Ishikawa (cell line): ENCODE measurements at regions not wholly inside any gene's neighbourhood (a gene's known extent, or its start where the extent isn't known, plus 50 kb on each side); places are given as distances from the start of the nearest gene placed in this dataset.

Experiments
- CEBPB ChIP-seq: IDR thresholded peaks from 2 replicates; pipeline ENCODE4 v1.6.1; 2012
- CREB1 ChIP-seq: IDR thresholded peaks from 2 replicates; pipeline ENCODE4 v1.6.1; 2012; ENCODE audit warnings: low read depth
- EGR1 ChIP-seq: IDR thresholded peaks from 2 replicates; pipeline ENCODE4 v1.6.1; 2012
- EP300 ChIP-seq: IDR thresholded peaks from 2 replicates; pipeline ENCODE4 v1.6.1; 2012; ENCODE audit warnings: borderline replicate concordance
- TAF1 ChIP-seq: IDR thresholded peaks from 2 replicates; pipeline ENCODE4 v1.6.1; 2012; ENCODE audit warnings: low read depth, mild to moderate bottlenecking
- TCF12 ChIP-seq: IDR thresholded peaks from 2 replicates; pipeline ENCODE4 v1.6.1; 2012; ENCODE audit warnings: low read depth
- TEAD4 ChIP-seq: IDR thresholded peaks from 2 replicates; pipeline ENCODE4 v1.6.1; 2012
- TF ChIP-seq, protein P1 (sequence below): IDR thresholded peaks from 2 replicates; pipeline ENCODE4 v1.6.1; 2012
- TF ChIP-seq, protein P2 (sequence below): IDR thresholded peaks from 2 replicates; pipeline ENCODE4 v1.6.1; 2012; ENCODE audit warnings: low read depth, mild to moderate bottlenecking

- no peak for TF ChIP-seq TCF12
- no peak for TF ChIP-seq EP300
- TF ChIP-seq CREB1 = no peak
- TF ChIP-seq, protein P1, sequence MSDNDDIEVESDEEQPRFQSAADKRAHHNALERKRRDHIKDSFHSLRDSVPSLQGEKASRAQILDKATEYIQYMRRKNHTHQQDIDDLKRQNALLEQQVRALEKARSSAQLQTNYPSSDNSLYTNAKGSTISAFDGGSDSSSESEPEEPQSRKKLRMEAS = no peak
- TF ChIP-seq CEBPB = no peak
- TF ChIP-seq EGR1 = no peak
- TF ChIP-seq TAF1 = no peak
- TF ChIP-seq, protein P2, sequence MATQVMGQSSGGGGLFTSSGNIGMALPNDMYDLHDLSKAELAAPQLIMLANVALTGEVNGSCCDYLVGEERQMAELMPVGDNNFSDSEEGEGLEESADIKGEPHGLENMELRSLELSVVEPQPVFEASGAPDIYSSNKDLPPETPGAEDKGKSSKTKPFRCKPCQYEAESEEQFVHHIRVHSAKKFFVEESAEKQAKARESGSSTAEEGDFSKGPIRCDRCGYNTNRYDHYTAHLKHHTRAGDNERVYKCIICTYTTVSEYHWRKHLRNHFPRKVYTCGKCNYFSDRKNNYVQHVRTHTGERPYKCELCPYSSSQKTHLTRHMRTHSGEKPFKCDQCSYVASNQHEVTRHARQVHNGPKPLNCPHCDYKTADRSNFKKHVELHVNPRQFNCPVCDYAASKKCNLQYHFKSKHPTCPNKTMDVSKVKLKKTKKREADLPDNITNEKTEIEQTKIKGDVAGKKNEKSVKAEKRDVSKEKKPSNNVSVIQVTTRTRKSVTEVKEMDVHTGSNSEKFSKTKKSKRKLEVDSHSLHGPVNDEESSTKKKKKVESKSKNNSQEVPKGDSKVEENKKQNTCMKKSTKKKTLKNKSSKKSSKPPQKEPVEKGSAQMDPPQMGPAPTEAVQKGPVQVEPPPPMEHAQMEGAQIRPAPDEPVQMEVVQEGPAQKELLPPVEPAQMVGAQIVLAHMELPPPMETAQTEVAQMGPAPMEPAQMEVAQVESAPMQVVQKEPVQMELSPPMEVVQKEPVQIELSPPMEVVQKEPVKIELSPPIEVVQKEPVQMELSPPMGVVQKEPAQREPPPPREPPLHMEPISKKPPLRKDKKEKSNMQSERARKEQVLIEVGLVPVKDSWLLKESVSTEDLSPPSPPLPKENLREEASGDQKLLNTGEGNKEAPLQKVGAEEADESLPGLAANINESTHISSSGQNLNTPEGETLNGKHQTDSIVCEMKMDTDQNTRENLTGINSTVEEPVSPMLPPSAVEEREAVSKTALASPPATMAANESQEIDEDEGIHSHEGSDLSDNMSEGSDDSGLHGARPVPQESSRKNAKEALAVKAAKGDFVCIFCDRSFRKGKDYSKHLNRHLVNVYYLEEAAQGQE = no peak
- TF ChIP-seq TEAD4 = no peak
Measured at GRCh38 chr2:12161085-12161484, 414.7 kb downstream of the LPIN1 start.
